HG03066 (cell line): ENCODE measurements at regions not wholly inside any gene's neighbourhood (a gene's known extent, or its start where the extent isn't known, plus 50 kb on each side); places are given as distances from the start of the nearest gene placed in this dataset.

Experiments
- ATAC-seq: cut with Tn5 transposase; IDR thresholded peaks from one replicate; pipeline ENCODE4 v1.9.1; 2021; ENCODE audit warnings: low read depth; ENCODE audit not compliant: unreplicated experiment

- ATAC-seq: no peak
These were observed 797.0 kb upstream of the CHAC2 start for GRCh38 chr2:52970642-52971041.

- no peak for ATAC-seq
These were observed 799.6 kb upstream of the CHAC2 start for GRCh38 chr2:52968043-52968442.

- no peak for ATAC-seq
These were observed 802.6 kb upstream of the CHAC2 start for GRCh38 chr2:52964916-52965530.

- no peak for ATAC-seq
These were observed 806.2 kb upstream of the CHAC2 start for GRCh38 chr2:52961403-52961802.

GRCh38 chr2:52960881-52961280, 806.7 kb upstream of the CHAC2 start:
- ATAC-seq: no peak

- no peak for ATAC-seq
These were observed 807.8 kb upstream of the CHAC2 start for GRCh38 chr2:52959801-52960200.

GRCh38 chr2:52956766-52957165, 810.8 kb upstream of the CHAC2 start:
- ATAC-seq: no peak

GRCh38 chr2:52956118-52956517, 811.5 kb upstream of the CHAC2 start:
- ATAC-seq: no peak

GRCh38 chr2:52955079-52955478, 812.5 kb upstream of the CHAC2 start:
- no peak for ATAC-seq

- no peak for ATAC-seq
These were observed 827.5 kb upstream of the CHAC2 start for GRCh38 chr2:52940101-52940500.

- no peak for ATAC-seq
These were observed 828.4 kb upstream of the CHAC2 start for GRCh38 chr2:52939250-52939649.

GRCh38 chr2:52936029-52936428, 831.6 kb upstream of the CHAC2 start:
- ATAC-seq: no peak

GRCh38 chr2:52934920-52935640, 832.5 kb upstream of the CHAC2 start:
- peak; percentile 19 for ATAC-seq

- peak; percentile 54 for ATAC-seq
These were observed 833.2 kb upstream of the CHAC2 start for GRCh38 chr2:52934323-52934898.

- no peak for ATAC-seq
These were observed 833.7 kb upstream of the CHAC2 start for GRCh38 chr2:52933878-52934277.

- peak; percentile 51 for ATAC-seq
These were observed 835.9 kb upstream of the CHAC2 start for GRCh38 chr2:52931660-52932059.

- no peak for ATAC-seq
These were observed 838.2 kb upstream of the CHAC2 start for GRCh38 chr2:52929412-52929811.

GRCh38 chr2:52919673-52920072, 847.9 kb upstream of the CHAC2 start:
- ATAC-seq: no peak

- ATAC-seq: no peak
These were observed 849.1 kb upstream of the CHAC2 start for GRCh38 chr2:52918551-52918950.

- no peak for ATAC-seq
These were observed 850.6 kb upstream of the CHAC2 start for GRCh38 chr2:52916981-52917380.

- ATAC-seq: no peak
These were observed 863.2 kb upstream of the CHAC2 start for GRCh38 chr2:52904355-52904891.
